ENCODE measurements at regions not wholly inside any gene's neighbourhood (a gene's known extent, or its start where the extent isn't known, plus 50 kb on each side); places are given as distances from the start of the nearest gene placed in this dataset.

GRCh38 chrX:97987979-97988378 is 1104.3 kb downstream of the RPA4 start:
- TF ChIP-seq, protein P1, sequence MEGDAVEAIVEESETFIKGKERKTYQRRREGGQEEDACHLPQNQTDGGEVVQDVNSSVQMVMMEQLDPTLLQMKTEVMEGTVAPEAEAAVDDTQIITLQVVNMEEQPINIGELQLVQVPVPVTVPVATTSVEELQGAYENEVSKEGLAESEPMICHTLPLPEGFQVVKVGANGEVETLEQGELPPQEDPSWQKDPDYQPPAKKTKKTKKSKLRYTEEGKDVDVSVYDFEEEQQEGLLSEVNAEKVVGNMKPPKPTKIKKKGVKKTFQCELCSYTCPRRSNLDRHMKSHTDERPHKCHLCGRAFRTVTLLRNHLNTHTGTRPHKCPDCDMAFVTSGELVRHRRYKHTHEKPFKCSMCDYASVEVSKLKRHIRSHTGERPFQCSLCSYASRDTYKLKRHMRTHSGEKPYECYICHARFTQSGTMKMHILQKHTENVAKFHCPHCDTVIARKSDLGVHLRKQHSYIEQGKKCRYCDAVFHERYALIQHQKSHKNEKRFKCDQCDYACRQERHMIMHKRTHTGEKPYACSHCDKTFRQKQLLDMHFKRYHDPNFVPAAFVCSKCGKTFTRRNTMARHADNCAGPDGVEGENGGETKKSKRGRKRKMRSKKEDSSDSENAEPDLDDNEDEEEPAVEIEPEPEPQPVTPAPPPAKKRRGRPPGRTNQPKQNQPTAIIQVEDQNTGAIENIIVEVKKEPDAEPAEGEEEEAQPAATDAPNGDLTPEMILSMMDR (IDR thresholded peaks at IDR 0.05; ENCODE audit: partially characterized antibody, unreplicated experiment) = no peak
- Mint-ChIP-seq H3K4me3 (ENCODE audit: unreplicated experiment) (no peak overlapping the region), H3K27me3 (ENCODE audit: unreplicated experiment) (no peaks in the 10 kb centered on the region), H3K9me3 (ENCODE audit: unreplicated experiment) (no peaks in the 10 kb centered on the region), H3K4me1 (ENCODE audit: low read depth, unreplicated experiment) (no peaks in the 10 kb centered on the region), H3K27ac (ENCODE audit: unreplicated experiment) (no peak overlapping the region), H3K36me3 (ENCODE audit: unreplicated experiment) (no peaks in the 10 kb centered on the region)
- DNase-seq = no peak

GRCh38 chrX:97995834-97996233 is 1112.1 kb downstream of the RPA4 start:
- Mint-ChIP-seq H3K9me3 (ENCODE audit: unreplicated experiment) (no peaks in the 10 kb centered on the region), H3K27me3 (ENCODE audit: unreplicated experiment) (no peaks in the 10 kb centered on the region), H3K4me1 (ENCODE audit: low read depth, unreplicated experiment) (no peaks in the 10 kb centered on the region), H3K36me3 (ENCODE audit: unreplicated experiment) (no peaks in the 10 kb centered on the region), H3K4me3 (ENCODE audit: unreplicated experiment) (no peak overlapping the region), H3K27ac (ENCODE audit: unreplicated experiment) (no peak overlapping the region)
- no peak for DNase-seq
- TF ChIP-seq, protein P1 (IDR thresholded peaks at IDR 0.05; ENCODE audit: partially characterized antibody, unreplicated experiment) = no peak

DNA sequence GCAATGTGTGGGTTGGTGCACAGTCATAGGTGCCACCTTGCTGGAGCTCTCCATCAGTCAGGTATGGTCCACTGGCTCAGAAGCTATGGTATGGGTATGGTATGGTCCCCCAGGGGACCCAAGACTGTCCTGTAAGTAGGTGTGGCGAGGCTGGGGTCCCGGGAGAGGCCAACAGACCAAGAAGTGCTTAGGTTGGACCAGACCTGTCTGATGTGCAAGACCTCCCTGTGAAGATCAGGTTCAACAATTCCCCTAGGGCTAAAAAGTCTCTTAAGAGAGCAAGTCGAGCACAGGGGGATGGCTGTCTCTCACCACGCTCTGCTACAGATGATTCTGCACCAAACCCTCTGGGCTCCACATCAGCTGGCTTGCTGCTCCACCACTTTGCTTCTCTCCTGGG is 1145.0 kb downstream of the RPA4 start:
- DNase-seq = no peak
- Mint-ChIP-seq H3K36me3 (ENCODE audit: unreplicated experiment) (no peaks in the 10 kb centered on the region), H3K27me3 (ENCODE audit: unreplicated experiment) (no peaks in the 10 kb centered on the region), H3K9me3 (ENCODE audit: unreplicated experiment) (peaks cover 6% of the 10 kb centered on the region), H3K4me3 (ENCODE audit: unreplicated experiment) (no peak overlapping the region), H3K4me1 (ENCODE audit: low read depth, unreplicated experiment) (no peaks in the 10 kb centered on the region), H3K27ac (ENCODE audit: unreplicated experiment) (no peak overlapping the region)
- TF ChIP-seq, protein P1 (IDR thresholded peaks at IDR 0.05; ENCODE audit: partially characterized antibody, unreplicated experiment) = no peak

DNA sequence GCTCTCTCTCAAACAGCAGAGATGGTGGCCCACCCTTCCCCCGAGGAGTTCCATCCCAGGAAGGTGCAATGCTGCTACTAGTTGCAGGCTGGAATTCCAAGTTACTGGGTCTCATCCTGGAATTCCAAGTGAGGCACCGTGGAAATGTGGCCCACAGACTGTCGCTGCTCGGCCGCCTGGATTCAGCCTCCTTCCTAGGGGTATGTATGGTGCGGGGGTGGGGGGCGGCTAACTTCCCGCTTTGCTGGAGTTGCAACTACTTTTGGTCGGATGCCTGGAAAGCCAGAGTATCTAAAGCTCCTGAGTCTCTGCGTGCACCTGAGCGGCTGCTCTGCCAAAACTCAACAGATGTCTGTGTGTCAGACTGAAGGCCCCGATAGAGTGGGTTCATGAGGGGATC is 1146.2 kb downstream of the RPA4 start:
- H3K27ac Mint-ChIP-seq (ENCODE audit: unreplicated experiment) = no peak overlapping the region
- no peaks in the 10 kb centered on the region for H3K36me3 Mint-ChIP-seq (ENCODE audit: unreplicated experiment)
- peaks cover 6% of the 10 kb centered on the region for H3K9me3 Mint-ChIP-seq (ENCODE audit: unreplicated experiment)
- no peak for DNase-seq
- no peaks in the 10 kb centered on the region for H3K27me3 Mint-ChIP-seq (ENCODE audit: unreplicated experiment)
- H3K4me3 Mint-ChIP-seq (ENCODE audit: unreplicated experiment) = no peak overlapping the region
- no peaks in the 10 kb centered on the region for H3K4me1 Mint-ChIP-seq (ENCODE audit: low read depth, unreplicated experiment)
- TF ChIP-seq, protein P1 (IDR thresholded peaks at IDR 0.05; ENCODE audit: partially characterized antibody, unreplicated experiment) = no peak

DNA sequence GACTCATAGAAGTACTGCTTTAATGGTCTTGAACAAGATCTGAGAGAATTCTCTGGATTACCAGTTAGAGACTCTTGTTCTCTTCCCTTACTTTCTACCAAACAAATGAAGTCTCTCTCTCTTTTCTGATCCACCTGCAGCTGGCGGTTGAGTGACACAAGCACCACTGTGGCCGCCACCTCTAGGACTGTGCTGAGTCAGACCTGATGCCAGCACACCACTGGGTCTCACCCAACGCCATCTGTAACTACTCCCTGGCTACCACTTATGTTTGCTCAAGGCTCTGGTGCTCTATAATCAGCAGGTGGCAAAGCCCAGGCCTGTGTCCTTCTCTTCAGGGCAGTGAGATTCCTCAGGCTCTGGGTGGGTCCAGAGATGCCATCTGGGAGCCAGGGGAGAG is 1173.5 kb downstream of the RPA4 start:
- H3K9me3 Mint-ChIP-seq (ENCODE audit: unreplicated experiment) = peaks cover 7% of the 10 kb centered on the region
- TF ChIP-seq, protein P1 (IDR thresholded peaks at IDR 0.05; ENCODE audit: partially characterized antibody, unreplicated experiment) = no peak
- peaks cover 4% of the 10 kb centered on the region for H3K36me3 Mint-ChIP-seq (ENCODE audit: unreplicated experiment)
- H3K4me3 Mint-ChIP-seq (ENCODE audit: unreplicated experiment) = no peak overlapping the region
- H3K27ac Mint-ChIP-seq (ENCODE audit: unreplicated experiment) = no peak overlapping the region
- no peaks in the 10 kb centered on the region for H3K27me3 Mint-ChIP-seq (ENCODE audit: unreplicated experiment)
- no peak for DNase-seq
- H3K4me1 Mint-ChIP-seq (ENCODE audit: low read depth, unreplicated experiment) = no peaks in the 10 kb centered on the region

All from glutamatergic neuron (in vitro differentiated cells).